Nephron progenitor cell (in vitro differentiated cells): ENCODE measurements at regions not wholly inside any gene's neighbourhood (a gene's known extent, or its start where the extent isn't known, plus 50 kb on each side); places are given as distances from the start of the nearest gene placed in this dataset.

ENCODE experiments used
- DNase-seq: peaks from one replicate; pipeline ENCODE4 v3.0.0; 2021
- H3K27ac Mint-ChIP-seq: 2 replicates; pipeline ENCODE4 v1.8.0; 2021; ENCODE audit warnings: mild to moderate bottlenecking, moderate library complexity, mixed read lengths
- H3K27me3 Mint-ChIP-seq: 2 replicates; pipeline ENCODE4 v1.8.0; 2021; ENCODE audit warnings: mild to moderate bottlenecking, low read depth, mixed read lengths; ENCODE audit not compliant: poor library complexity
- H3K36me3 Mint-ChIP-seq: 2 replicates; pipeline ENCODE4 v1.8.0; 2021; ENCODE audit warnings: low read depth, mixed read lengths
- H3K4me1 Mint-ChIP-seq: 2 replicates; pipeline ENCODE4 v1.8.0; 2021; ENCODE audit warnings: mixed read lengths
- H3K4me3 Mint-ChIP-seq: 2 replicates; pipeline ENCODE4 v1.8.0; 2021; ENCODE audit warnings: mild to moderate bottlenecking, moderate library complexity, mixed read lengths
- H3K9me3 Mint-ChIP-seq: 2 replicates; pipeline ENCODE4 v1.8.0; 2021; ENCODE audit warnings: mild to moderate bottlenecking, moderate library complexity, mixed read lengths
- CTCF ChIP-seq: fragments of 200-600 bp; sonication (generic); IDR thresholded peaks from 2 replicates; pipeline ENCODE4 v1.5.0; 2021; ENCODE audit warnings: antibody characterized with exemption

- Mint-ChIP-seq H3K4me3 (no peak overlapping the region), H3K4me1 (peaks cover 75% of the 10 kb centered on the region), H3K27me3 (peaks cover 64% of the 10 kb centered on the region), H3K36me3 (no peaks in the 10 kb centered on the region), H3K27ac (no peak overlapping the region), H3K9me3 (no peaks in the 10 kb centered on the region)
- TF ChIP-seq CTCF, result no peak
- DNase-seq, result no peak
These were observed 101.3 kb downstream of the VEGFA start for GRCh38 chr6:43871284-43871683.

- H3K9me3 Mint-ChIP-seq, result no peaks in the 10 kb centered on the region
- DNase-seq, result no peak
- H3K4me3 Mint-ChIP-seq, result no peak overlapping the region
- peaks cover 66% of the 10 kb centered on the region for H3K27me3 Mint-ChIP-seq
- no peaks in the 10 kb centered on the region for H3K36me3 Mint-ChIP-seq
- no peak for TF ChIP-seq CTCF
- peaks cover 75% of the 10 kb centered on the region for H3K4me1 Mint-ChIP-seq
- no peak overlapping the region for H3K27ac Mint-ChIP-seq
These were observed 100.7 kb downstream of the VEGFA start for GRCh38 chr6:43870660-43871061.

GRCh38 chr6:43869792-43870659, 100.0 kb downstream of the VEGFA start:
- Mint-ChIP-seq H3K27ac (no peak overlapping the region), H3K27me3 (peaks cover 66% of the 10 kb centered on the region), H3K4me3 (no peak overlapping the region), H3K36me3 (no peaks in the 10 kb centered on the region), H3K9me3 (no peaks in the 10 kb centered on the region), H3K4me1 (peaks cover 75% of the 10 kb centered on the region)
- TF ChIP-seq CTCF, result no peak
- DNase-seq, result peak; percentile 53

GRCh38 chr6:43869079-43869710, 99.2 kb downstream of the VEGFA start:
- Mint-ChIP-seq H3K27ac (no peak overlapping the region), H3K36me3 (no peaks in the 10 kb centered on the region), H3K27me3 (peaks cover 61% of the 10 kb centered on the region), H3K4me1 (peaks cover 75% of the 10 kb centered on the region), H3K4me3 (no peak overlapping the region), H3K9me3 (no peaks in the 10 kb centered on the region)
- TF ChIP-seq CTCF, result no peak
- DNase-seq, result no peak

GRCh38 chr6:43868467-43868866, 98.5 kb downstream of the VEGFA start:
- DNase-seq, result no peak
- H3K27ac Mint-ChIP-seq, result no peak overlapping the region
- H3K36me3 Mint-ChIP-seq, result no peaks in the 10 kb centered on the region
- H3K4me3 Mint-ChIP-seq, result no peak overlapping the region
- no peaks in the 10 kb centered on the region for H3K9me3 Mint-ChIP-seq
- H3K27me3 Mint-ChIP-seq, result peaks cover 57% of the 10 kb centered on the region
- no peak for TF ChIP-seq CTCF
- peaks cover 75% of the 10 kb centered on the region for H3K4me1 Mint-ChIP-seq
